GM19452 (cell line): ENCODE measurements at regions not wholly inside any gene's neighbourhood (a gene's known extent, or its start where the extent isn't known, plus 50 kb on each side); places are given as distances from the start of the nearest gene placed in this dataset.
"Not testable (repeated sequence)": the region's sequence is repeated elsewhere in the genome, so short reads cannot be mapped to it uniquely, and the experiment has no call there.

Experiments used
- ATAC-seq: cut with Tn5 transposase; IDR thresholded peaks from one replicate; pipeline ENCODE4 v1.9.1; 2021; ENCODE audit not compliant: unreplicated experiment

GRCh38 chr15:26129852-26130251 lies 266.7 kb upstream of the ATP10A start:
- ATAC-seq = no peak

- no peak for ATAC-seq
Measured at GRCh38 chr15:26128611-26129140, 265.5 kb upstream of the ATP10A start.

GRCh38 chr15:26126819-26127387 lies 263.8 kb upstream of the ATP10A start:
- ATAC-seq = no peak

GRCh38 chr15:26126070-26126469 lies 262.9 kb upstream of the ATP10A start:
- ATAC-seq = no peak

- no peak for ATAC-seq
Measured at GRCh38 chr15:26125664-26126063, 262.5 kb upstream of the ATP10A start.

GRCh38 chr15:26119322-26119721 lies 256.2 kb upstream of the ATP10A start:
- no peak for ATAC-seq

GRCh38 chr15:26115229-26115943 lies 252.3 kb upstream of the ATP10A start:
- ATAC-seq = no peak

GRCh38 chr15:26114128-26114527 lies 251.0 kb upstream of the ATP10A start:
- ATAC-seq = not testable (repeated sequence)

- ATAC-seq = no peak
Measured at GRCh38 chr15:26113296-26113695, 250.2 kb upstream of the ATP10A start.

GRCh38 chr15:26109203-26109602 lies 246.1 kb upstream of the ATP10A start:
- no peak for ATAC-seq

- ATAC-seq = no peak
Measured at GRCh38 chr15:26106556-26106955, 243.4 kb upstream of the ATP10A start.

- ATAC-seq = no peak
Measured at GRCh38 chr15:26103002-26103404, 239.9 kb upstream of the ATP10A start.

- ATAC-seq = no peak
Measured at GRCh38 chr15:26102365-26102764, 239.2 kb upstream of the ATP10A start.

- no peak for ATAC-seq
Measured at GRCh38 chr15:26101443-26101842, 238.3 kb upstream of the ATP10A start.

GRCh38 chr15:26098801-26099200 lies 235.7 kb upstream of the ATP10A start:
- ATAC-seq = no peak

GRCh38 chr15:26097216-26097615 lies 234.1 kb upstream of the ATP10A start:
- ATAC-seq = no peak

- ATAC-seq = no peak
Measured at GRCh38 chr15:26096581-26096980, 233.5 kb upstream of the ATP10A start.

- ATAC-seq = no peak
Measured at GRCh38 chr15:26095710-26096330, 232.7 kb upstream of the ATP10A start.

GRCh38 chr15:26091184-26091583 lies 228.1 kb upstream of the ATP10A start:
- ATAC-seq = no peak

GRCh38 chr15:26087881-26088280 lies 224.8 kb upstream of the ATP10A start:
- ATAC-seq = no peak

- no peak for ATAC-seq
Measured at GRCh38 chr15:26087395-26087794, 224.3 kb upstream of the ATP10A start.

- ATAC-seq = no peak
Measured at GRCh38 chr15:26084771-26085170, 221.6 kb upstream of the ATP10A start.
